AG04450 (cell line): ENCODE measurements at regions not wholly inside any gene's neighbourhood (a gene's known extent, or its start where the extent isn't known, plus 50 kb on each side); places are given as distances from the start of the nearest gene placed in this dataset.

Experiments
- CTCF ChIA-PET: fragments of 300-600, 350-600 bp; formaldehyde crosslinking; extraction: SDS; loops from one replicate; lab custom pipeline; 2022; ENCODE audit warnings: antibody characterized with exemption, inconsistent platforms; lab: Charles Lee
- POLR2A ChIA-PET: fragments of 350-600 bp; formaldehyde crosslinking; extraction: SDS; loops from one replicate; lab custom pipeline; 2021; ENCODE audit warnings: antibody characterized with exemption, inconsistent platforms; lab: Yijun Ruan, JAX
- DNase-seq: peaks from one replicate; pipeline ENCODE4 v3.0.0-alpha.2; 2011; ENCODE audit warnings: low read depth, low spot score
- H3K27ac ChIP-seq: one replicate; pipeline ENCODE4 v1.5.1; 2012; ENCODE audit warnings: low read depth, low read length, control low read depth
- H3K27me3 ChIP-seq: one replicate; pipeline ENCODE4 v1.6.0; 2012; ENCODE audit warnings: low read length; ENCODE audit not compliant: control insufficient read depth, insufficient read depth
- H3K4me3 ChIP-seq: 2 replicates; pipeline ENCODE4 v1.5.1; 2011; ENCODE audit warnings: mild to moderate bottlenecking, low read depth, low read length, control low read depth
- H3K9me3 ChIP-seq: 2 replicates; pipeline ENCODE4 v1.5.1; 2012; ENCODE audit warnings: low read length; ENCODE audit not compliant: control insufficient read depth, insufficient read depth
- CTCF ChIP-seq: IDR thresholded peaks from 2 replicates; pipeline ENCODE4 v1.5.1; 2011; ENCODE audit warnings: low read depth, low read length, control low read depth, inconsistent platforms

- no peak for DNase-seq
- Histone ChIP-seq H3K4me3 (no peak overlapping the region), H3K9me3 (peaks cover 55% of the 10 kb centered on the region), H3K27me3 (no peaks in the 10 kb centered on the region), H3K27ac (no peak overlapping the region)
- POLR2A ChIA-PET = no interaction called here
- no peak for TF ChIP-seq CTCF
- CTCF ChIA-PET = no interaction called here
Observed at GRCh38 chr22:49509016-49509415, 318.7 kb downstream of the BRD1 start.

GRCh38 chr22:49508561-49508960, 319.1 kb downstream of the BRD1 start:
- Histone ChIP-seq H3K27ac (no peak overlapping the region), H3K9me3 (peaks cover 56% of the 10 kb centered on the region), H3K27me3 (no peaks in the 10 kb centered on the region), H3K4me3 (no peak overlapping the region)
- DNase-seq = no peak
- ChIA-PET POLR2A (no interaction called here), CTCF (no interaction called here)
- no peak for TF ChIP-seq CTCF

GRCh38 chr22:49507607-49508292, 319.9 kb downstream of the BRD1 start:
- Histone ChIP-seq H3K9me3 (peaks cover 55% of the 10 kb centered on the region), H3K4me3 (no peak overlapping the region), H3K27ac (no peak overlapping the region), H3K27me3 (no peaks in the 10 kb centered on the region)
- CTCF ChIA-PET = no interaction called here
- no peak for DNase-seq
- POLR2A ChIA-PET = no interaction called here
- TF ChIP-seq CTCF = no peak

- DNase-seq = no peak
- no peak for TF ChIP-seq CTCF
- Histone ChIP-seq H3K27ac (no peak overlapping the region), H3K9me3 (peaks cover 58% of the 10 kb centered on the region), H3K4me3 (no peak overlapping the region), H3K27me3 (no peaks in the 10 kb centered on the region)
- CTCF ChIA-PET = no interaction called here
- POLR2A ChIA-PET = no interaction called here
Observed at GRCh38 chr22:49506010-49506400, 321.7 kb downstream of the BRD1 start.

- Histone ChIP-seq H3K27me3 (no peaks in the 10 kb centered on the region), H3K4me3 (no peak overlapping the region), H3K9me3 (peaks cover 58% of the 10 kb centered on the region), H3K27ac (no peak overlapping the region)
- no peak for TF ChIP-seq CTCF
- POLR2A ChIA-PET = no interaction called here
- DNase-seq = no peak
- CTCF ChIA-PET = no interaction called here
Observed at GRCh38 chr22:49505337-49506009, 322.2 kb downstream of the BRD1 start.
